GM18867 (cell line): ENCODE measurements at regions not wholly inside any gene's neighbourhood (a gene's known extent, or its start where the extent isn't known, plus 50 kb on each side); places are given as distances from the start of the nearest gene placed in this dataset.
"Not testable (repeated sequence)": the region's sequence is repeated elsewhere in the genome, so short reads cannot be mapped to it uniquely, and the experiment has no call there.

Source experiments
- ATAC-seq: cut with Tn5 transposase; IDR thresholded peaks from one replicate; pipeline ENCODE4 v1.9.1; 2021; ENCODE audit warnings: mild to moderate bottlenecking, moderate library complexity; ENCODE audit not compliant: unreplicated experiment

GRCh38 chr18:45339810-45340550 lies 275.3 kb upstream of the SLC14A2 start:
- ATAC-seq = no peak

GRCh38 chr18:45340884-45341283 lies 274.4 kb upstream of the SLC14A2 start:
- ATAC-seq = no peak

GRCh38 chr18:45341454-45341853 lies 273.8 kb upstream of the SLC14A2 start:
- ATAC-seq = no peak

- ATAC-seq = no peak
Measured at GRCh38 chr18:45342166-45342565, 273.1 kb upstream of the SLC14A2 start.

GRCh38 chr18:45342653-45343052 lies 272.6 kb upstream of the SLC14A2 start:
- no peak for ATAC-seq

GRCh38 chr18:45343365-45343764 lies 271.9 kb upstream of the SLC14A2 start:
- no peak for ATAC-seq

- not testable (repeated sequence) for ATAC-seq
Measured at GRCh38 chr18:45344680-45345079, 270.6 kb upstream of the SLC14A2 start.

GRCh38 chr18:45349019-45349418 lies 266.3 kb upstream of the SLC14A2 start:
- ATAC-seq = no peak

- no peak for ATAC-seq
Measured at GRCh38 chr18:45349467-45349866, 265.8 kb upstream of the SLC14A2 start.

GRCh38 chr18:45350404-45351156 lies 264.7 kb upstream of the SLC14A2 start:
- ATAC-seq = no peak

GRCh38 chr18:45352874-45353273 lies 262.4 kb upstream of the SLC14A2 start:
- ATAC-seq = no peak

GRCh38 chr18:45353530-45353929 lies 261.7 kb upstream of the SLC14A2 start:
- no peak for ATAC-seq

- no peak for ATAC-seq
Measured at GRCh38 chr18:45355944-45356520, 259.2 kb upstream of the SLC14A2 start.

GRCh38 chr18:45357686-45358470 lies 257.4 kb upstream of the SLC14A2 start:
- no peak for ATAC-seq

- ATAC-seq = no peak
Measured at GRCh38 chr18:45359275-45360009, 255.8 kb upstream of the SLC14A2 start.

- no peak for ATAC-seq
Measured at GRCh38 chr18:45361125-45361851, 254.0 kb upstream of the SLC14A2 start.

- no peak for ATAC-seq
Measured at GRCh38 chr18:45363196-45363595, 252.1 kb upstream of the SLC14A2 start.

- ATAC-seq = no peak
Measured at GRCh38 chr18:45365835-45366234, 249.4 kb upstream of the SLC14A2 start.

- no peak for ATAC-seq
Measured at GRCh38 chr18:45370255-45371010, 244.8 kb upstream of the SLC14A2 start.
